HG03025 (cell line): ENCODE measurements at regions not wholly inside any gene's neighbourhood (a gene's known extent, or its start where the extent isn't known, plus 50 kb on each side); places are given as distances from the start of the nearest gene placed in this dataset.
"Not testable (repeated sequence)": the region's sequence is repeated elsewhere in the genome, so short reads cannot be mapped to it uniquely, and the experiment has no call there.

Experiments
- ATAC-seq: cut with Tn5 transposase; IDR thresholded peaks from one replicate; pipeline ENCODE4 v1.9.1; 2021; ENCODE audit warnings: mild to moderate bottlenecking, moderate library complexity; ENCODE audit not compliant: unreplicated experiment, low FRiP score

DNA sequence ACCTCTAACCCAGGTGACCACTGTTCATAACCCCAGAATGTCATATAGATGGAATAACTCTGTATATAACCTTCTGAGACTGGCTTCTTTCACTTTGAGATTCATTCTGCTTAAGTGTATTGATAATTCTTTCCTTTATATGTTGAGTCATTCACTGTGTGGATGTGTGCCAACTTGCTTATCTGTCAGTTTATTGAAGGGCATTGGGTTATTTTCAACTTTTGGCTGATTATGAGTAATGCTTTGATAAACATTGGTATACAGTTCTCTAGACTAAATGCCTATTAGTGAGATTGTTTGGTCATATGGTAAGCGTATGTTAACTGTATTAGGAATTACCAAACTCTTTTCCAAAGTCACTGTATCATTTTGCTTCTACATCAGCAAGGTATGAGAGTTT lies 453.4 kb upstream of the SPTLC3 start:
- no peak for ATAC-seq

DNA sequence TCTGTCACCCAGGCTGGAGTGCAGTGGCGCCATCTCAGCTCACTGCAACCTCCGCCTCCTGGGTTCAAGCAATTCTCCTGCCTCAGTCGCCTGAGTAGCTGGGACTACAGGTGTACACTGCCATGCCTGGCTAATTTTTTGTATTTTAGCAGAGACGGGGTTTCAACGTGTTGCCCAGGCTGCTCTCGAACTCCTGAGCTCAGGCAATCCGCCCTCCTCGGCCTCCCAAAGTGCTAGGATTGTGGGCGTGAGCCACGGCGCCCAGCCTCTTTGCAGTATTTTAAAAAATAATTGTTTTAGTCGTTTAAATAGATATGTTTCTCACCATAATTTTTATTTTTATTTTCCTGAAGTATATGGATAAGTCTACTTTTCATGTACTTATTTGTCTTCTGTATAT lies 452.9 kb upstream of the SPTLC3 start:
- not testable (repeated sequence) for ATAC-seq

DNA sequence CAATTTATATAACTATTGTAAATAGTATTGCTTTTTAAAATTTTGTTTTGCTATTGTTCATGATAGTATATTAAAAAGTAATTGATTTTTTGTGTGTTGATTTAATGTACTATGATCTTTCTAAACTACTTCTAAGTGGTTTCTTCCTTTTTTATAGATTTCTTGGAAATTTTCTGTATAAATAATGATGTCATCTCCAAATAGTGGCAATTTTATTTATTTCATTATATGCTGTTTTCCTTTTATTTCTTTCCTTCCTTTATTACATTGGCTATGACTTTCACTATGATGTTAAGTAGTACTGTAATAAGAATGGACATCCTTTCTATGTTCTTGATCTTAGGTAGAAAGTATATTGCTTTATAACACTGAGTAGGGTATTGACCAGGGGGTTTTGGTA lies 451.5 kb upstream of the SPTLC3 start:
- no peak for ATAC-seq

DNA sequence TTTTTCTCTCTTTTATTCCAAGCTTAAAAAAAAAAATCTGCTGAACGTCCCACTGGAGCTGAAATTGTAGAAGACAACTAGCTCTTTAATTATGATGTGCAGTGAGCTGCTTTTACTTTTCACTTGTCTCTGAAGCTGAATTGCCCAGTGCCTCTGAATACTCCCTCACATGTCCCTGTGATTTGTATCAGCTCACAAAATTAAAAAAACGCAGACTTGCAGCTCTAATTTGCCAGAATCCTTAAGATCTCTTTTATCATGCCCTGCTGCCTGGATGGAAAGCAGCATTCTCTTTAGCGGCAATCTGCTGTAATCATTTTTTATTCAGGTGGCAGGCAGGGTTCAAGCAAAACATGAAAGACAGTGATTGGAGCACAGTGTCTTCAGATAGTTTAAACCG lies 443.8 kb upstream of the SPTLC3 start:
- no peak for ATAC-seq

DNA sequence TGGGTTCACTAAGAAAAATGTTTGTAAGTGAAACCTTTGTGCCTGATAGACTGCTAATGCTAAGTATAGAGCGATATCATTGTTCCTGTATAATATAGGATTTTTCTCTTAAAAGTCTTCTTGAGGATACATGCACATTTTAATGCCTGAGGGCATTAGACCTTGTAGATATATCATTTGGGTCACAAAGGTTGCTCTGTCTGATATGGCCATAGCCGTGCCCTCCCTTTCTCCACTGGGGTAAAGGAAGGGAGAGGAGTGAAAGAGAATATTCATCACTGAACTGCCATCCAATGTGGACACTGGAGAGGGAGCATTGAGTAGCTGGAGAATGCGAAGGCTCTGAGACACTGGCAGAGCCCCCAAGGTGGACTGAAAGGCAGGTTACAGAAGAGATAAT lies 442.2 kb upstream of the SPTLC3 start:
- no peak for ATAC-seq

- ATAC-seq = no peak
These were observed 438.4 kb upstream of the SPTLC3 start for GRCh38 chr20:12570371-12570770.

DNA sequence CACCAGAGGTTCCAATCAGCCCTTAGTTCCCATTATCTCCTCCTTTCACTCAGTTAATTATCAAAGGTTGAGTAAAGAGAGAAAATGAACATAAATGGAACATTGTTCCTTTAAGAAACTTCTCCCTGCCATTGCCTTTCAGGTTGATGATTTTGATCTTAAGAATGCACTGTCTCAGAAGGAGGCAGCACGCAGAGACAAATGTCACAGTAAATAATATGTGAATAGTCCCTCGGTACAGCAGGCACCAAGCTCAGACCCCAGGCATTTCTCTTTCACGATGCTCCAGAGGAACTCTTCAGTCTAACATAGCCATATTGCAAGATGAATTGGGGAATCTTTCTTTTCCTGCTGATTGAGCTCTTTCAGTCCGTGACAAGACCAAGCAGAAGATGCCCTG lies 435.3 kb upstream of the SPTLC3 start:
- no peak for ATAC-seq

GRCh38 chr20:12575352-12576095 lies 433.2 kb upstream of the SPTLC3 start:
- no peak for ATAC-seq

- no peak for ATAC-seq
These were observed 431.6 kb upstream of the SPTLC3 start for GRCh38 chr20:12577213-12577612.

DNA sequence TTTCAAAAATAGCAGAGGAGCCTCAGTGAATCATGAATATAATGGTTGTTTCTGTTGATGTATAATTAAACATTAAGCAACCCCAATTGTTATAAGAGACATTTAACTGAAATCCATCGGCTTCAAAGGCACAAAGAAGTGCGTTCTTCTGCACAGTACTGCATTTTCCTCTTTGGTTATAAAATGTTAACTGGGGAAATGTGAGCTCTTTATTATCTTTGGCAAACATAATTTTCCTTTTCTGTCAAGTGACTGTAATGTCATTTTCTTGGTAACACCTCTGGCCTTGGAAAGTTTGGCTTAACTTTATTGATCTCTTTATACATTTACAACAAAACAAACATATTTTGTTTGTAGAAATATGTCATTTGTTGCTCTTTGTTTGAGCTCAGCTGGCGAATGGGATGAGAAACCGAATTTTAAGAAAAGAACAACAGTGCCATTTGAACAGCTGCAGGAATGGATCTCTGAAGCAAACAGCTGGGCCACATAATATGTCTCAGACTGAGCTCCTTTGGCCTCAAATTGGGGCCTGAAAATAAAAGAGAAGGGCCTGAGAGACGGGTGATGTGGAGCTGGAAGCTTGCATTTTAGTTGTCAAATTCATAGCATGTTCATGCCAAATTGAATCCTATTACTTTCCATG lies 427.0 kb upstream of the SPTLC3 start:
- ATAC-seq = no peak

DNA sequence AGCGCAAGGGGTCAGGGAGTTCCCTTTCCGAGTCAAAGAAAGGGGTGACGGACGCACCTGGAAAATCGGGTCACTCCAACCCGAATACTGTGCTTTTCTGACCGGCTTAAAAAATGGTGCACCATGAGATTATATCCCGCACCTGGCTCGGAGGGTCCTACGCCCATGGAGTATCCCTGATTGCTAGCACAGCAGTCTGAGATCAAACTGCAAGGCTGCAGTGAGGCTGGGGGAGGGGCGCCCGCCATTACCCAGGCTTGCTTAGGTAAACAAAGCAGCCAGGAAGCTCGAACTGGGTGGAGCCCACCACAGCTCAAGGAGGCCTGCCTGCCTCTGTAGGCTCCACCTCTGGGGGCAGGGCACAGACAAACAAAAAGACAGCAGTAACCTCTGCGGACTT lies 426.1 kb upstream of the SPTLC3 start:
- not testable (repeated sequence) for ATAC-seq

DNA sequence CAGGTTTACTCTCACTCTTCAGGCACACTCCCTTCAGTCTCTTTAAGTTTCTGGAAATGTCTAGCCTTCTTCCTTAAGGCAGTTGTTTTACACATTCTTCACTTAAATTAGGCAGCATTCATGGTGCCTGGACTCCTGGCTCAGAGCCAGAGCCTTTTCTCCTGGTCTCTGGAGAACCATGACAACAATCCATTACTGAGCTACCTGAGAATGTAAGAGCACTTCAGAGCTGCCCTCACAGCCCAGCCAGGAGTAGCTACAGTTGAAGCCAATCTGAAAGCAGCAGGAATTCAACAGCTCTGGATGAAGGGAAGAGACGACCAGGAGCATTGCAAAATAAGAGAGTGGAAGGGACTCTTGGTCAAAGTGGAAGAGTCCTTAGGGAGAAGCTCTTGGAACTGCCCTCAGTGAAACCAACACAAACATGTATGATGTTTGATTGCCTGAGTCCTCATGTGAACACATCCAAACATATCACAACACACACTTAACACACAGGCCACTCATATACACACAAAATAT lies 416.8 kb upstream of the SPTLC3 start:
- ATAC-seq = no peak

GRCh38 chr20:12592756-12593155 lies 416.0 kb upstream of the SPTLC3 start:
- no peak for ATAC-seq

- ATAC-seq = no peak
These were observed 415.4 kb upstream of the SPTLC3 start for GRCh38 chr20:12593342-12593873.

- ATAC-seq = no peak
These were observed 414.2 kb upstream of the SPTLC3 start for GRCh38 chr20:12594410-12595088.

GRCh38 chr20:12595841-12596240 lies 412.9 kb upstream of the SPTLC3 start:
- no peak for ATAC-seq

DNA sequence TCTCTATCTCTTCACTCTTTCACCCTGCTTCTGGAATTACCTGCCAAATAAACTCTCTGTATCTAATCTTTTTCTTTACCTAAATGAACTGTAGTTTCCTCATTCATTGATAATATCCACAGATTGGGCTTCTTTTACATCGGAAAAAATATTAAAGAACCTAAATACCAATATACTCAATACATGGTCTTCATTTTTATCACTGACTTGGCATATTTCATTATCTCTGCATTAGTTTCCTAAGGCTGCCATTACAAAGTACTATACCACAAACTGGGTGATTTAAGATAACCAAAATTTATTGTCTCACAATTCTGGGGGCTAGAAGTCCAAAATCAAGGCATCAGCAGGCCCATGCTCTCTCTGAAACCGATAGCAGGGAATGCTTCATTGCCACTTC lies 411.9 kb upstream of the SPTLC3 start:
- no peak for ATAC-seq

DNA sequence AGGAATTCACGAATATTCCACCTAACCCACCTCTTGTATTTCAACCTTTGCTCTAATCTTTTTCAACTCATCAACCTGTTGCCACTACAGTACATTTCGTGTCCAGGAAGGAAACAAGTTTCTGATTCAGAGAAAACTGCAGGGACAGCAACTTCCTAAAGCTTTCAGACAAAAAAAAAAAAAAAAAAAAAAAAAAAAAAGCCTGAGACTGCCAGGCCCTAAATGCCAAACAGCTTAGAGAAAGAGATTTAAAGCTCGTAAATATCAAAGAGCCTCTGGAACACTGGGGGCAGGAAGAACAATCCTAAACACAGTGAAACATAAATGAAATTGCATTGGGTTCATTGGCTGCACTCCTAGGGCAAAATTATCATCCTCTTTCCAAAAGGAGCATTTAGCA lies 411.2 kb upstream of the SPTLC3 start:
- ATAC-seq = no peak

GRCh38 chr20:12598894-12599293 lies 409.9 kb upstream of the SPTLC3 start:
- no peak for ATAC-seq

GRCh38 chr20:12599494-12599893 lies 409.3 kb upstream of the SPTLC3 start:
- no peak for ATAC-seq

- no peak for ATAC-seq
These were observed 403.0 kb upstream of the SPTLC3 start for GRCh38 chr20:12605751-12606150.
